SK-N-SH treated with all-trans-retinoic acid at 6 μM for 48 hours (cell line): ENCODE measurements at regions not wholly inside any gene's neighbourhood (a gene's known extent, or its start where the extent isn't known, plus 50 kb on each side); places are given as distances from the start of the nearest gene placed in this dataset.

Source experiments
- ATAC-seq: fragments of 200-7000 bp; cut with Tn5 transposase; 3 replicates; pipeline ENCODE4 v1.9.1; 2020; ENCODE audit warnings: mild to moderate bottlenecking, moderate library complexity
- ARNTL ChIP-seq: fragments of 450-650 bp; formaldehyde crosslinking; IDR thresholded peaks from 2 replicates; pipeline ENCODE4 v1.5.0; 2020; ENCODE audit warnings: low read depth, mild to moderate bottlenecking, moderate library complexity, borderline replicate concordance
- BACH2 ChIP-seq: fragments of 250-450 bp; sonication (Bioruptor Pico); IDR thresholded peaks from 2 replicates; pipeline ENCODE4 v1.9.0; 2021; ENCODE audit warnings: mild to moderate bottlenecking, borderline replicate concordance
- CREB5 ChIP-seq: fragments of 250-450 bp; sonication (Bioruptor Pico); IDR thresholded peaks from 2 replicates; pipeline ENCODE4 v1.5.1; 2020; ENCODE audit warnings: low read depth, mild to moderate bottlenecking, moderate library complexity
- CSDC2 ChIP-seq: fragments of 250-450 bp; sonication (Bioruptor Pico); IDR thresholded peaks from 2 replicates; pipeline ENCODE4 v1.5.0; 2020; ENCODE audit warnings: mild to moderate bottlenecking, moderate library complexity
- ESRRG ChIP-seq: fragments of 250-450 bp; sonication (Bioruptor Pico); IDR thresholded peaks from 2 replicates; pipeline ENCODE4 v1.6.1; 2021; ENCODE audit warnings: mild to moderate bottlenecking
- ISL1 ChIP-seq: fragments of 250-450 bp; sonication (Bioruptor Pico); IDR thresholded peaks from 2 replicates; pipeline ENCODE4 v2.1.2; 2022; ENCODE audit warnings: mild to moderate bottlenecking, moderate library complexity
- OSR1 ChIP-seq: fragments of 250-450 bp; sonication (Bioruptor Pico); IDR thresholded peaks from 2 replicates; pipeline ENCODE4 v1.8.0; 2022; ENCODE audit warnings: moderate library complexity, mild to moderate bottlenecking, inconsistent platforms
- PATZ1 ChIP-seq: fragments of 250-450 bp; sonication (Bioruptor Pico); IDR thresholded peaks from 2 replicates; pipeline ENCODE4 v1.8.0; 2020; ENCODE audit warnings: mild to moderate bottlenecking, moderate library complexity, borderline replicate concordance
- POU6F1 ChIP-seq: fragments of 250-450 bp; sonication (Bioruptor Pico); IDR thresholded peaks from 2 replicates; pipeline ENCODE4 v1.8.0; 2021; ENCODE audit warnings: low read depth, mild to moderate bottlenecking, moderate library complexity, borderline replicate concordance
- RARB ChIP-seq: fragments of 250-450 bp; sonication (Bioruptor Pico); IDR thresholded peaks from 2 replicates; pipeline ENCODE4 v1.8.0; 2021; ENCODE audit warnings: mild to moderate bottlenecking, moderate library complexity
- SNAI2 ChIP-seq: fragments of 250-450 bp; sonication (Bioruptor Pico); IDR thresholded peaks from 2 replicates; pipeline ENCODE4 v1.5.0; 2020; ENCODE audit warnings: mild to moderate bottlenecking, moderate library complexity
- TCF4 ChIP-seq: fragments of 250-450 bp; sonication (Bioruptor Pico); IDR thresholded peaks from 2 replicates; pipeline ENCODE4 v1.8.0; 2021; ENCODE audit warnings: mild to moderate bottlenecking, moderate library complexity, borderline replicate concordance
- TOX ChIP-seq: fragments of 250-450 bp; sonication (Bioruptor Pico); IDR thresholded peaks from 2 replicates; pipeline ENCODE4 v1.8.0; 2021; ENCODE audit warnings: mild to moderate bottlenecking, moderate library complexity, borderline replicate concordance
- TSHZ2 ChIP-seq: fragments of 250-450 bp; sonication (Bioruptor Pico); IDR thresholded peaks from 2 replicates; pipeline ENCODE4 v1.5.0; 2020; ENCODE audit warnings: mild to moderate bottlenecking, moderate library complexity
- ZC3H10 ChIP-seq: fragments of 250-450 bp; sonication (Bioruptor Pico); IDR thresholded peaks from 2 replicates; pipeline ENCODE4 v1.5.1; 2021; ENCODE audit warnings: mild to moderate bottlenecking, moderate library complexity
- ZFP3 ChIP-seq: fragments of 250-450 bp; sonication (Bioruptor Pico); IDR thresholded peaks from 2 replicates; pipeline ENCODE4 v1.5.0; 2020; ENCODE audit warnings: mild to moderate bottlenecking, moderate library complexity
- ZFP30 ChIP-seq: fragments of 450-650 bp; formaldehyde crosslinking; IDR thresholded peaks from 2 replicates; pipeline ENCODE4 v1.5.0; 2022; ENCODE audit warnings: mild to moderate bottlenecking, moderate library complexity
- ZNF70 ChIP-seq: fragments of 450-650 bp; formaldehyde crosslinking; IDR thresholded peaks from 2 replicates; pipeline ENCODE4 v1.5.0; 2020; ENCODE audit warnings: mild to moderate bottlenecking, moderate library complexity
- ZNF8 ChIP-seq: fragments of 450-650 bp; formaldehyde crosslinking; IDR thresholded peaks from 2 replicates; pipeline ENCODE4 v1.5.0; 2020; ENCODE audit warnings: mild to moderate bottlenecking, moderate library complexity

GRCh38 chr2:183250472-183250871, 126.2 kb downstream of the NUP35 start:
- ATAC-seq, result no peak
- TF ChIP-seq ZNF70 (CRISPR knock-in tag) (no peak), CREB5 (no peak), ISL1 (CRISPR knock-in tag) (no peak), RARB (no peak), TOX (CRISPR knock-in tag) (no peak), ZFP30 (CRISPR knock-in tag) (no peak)

- TF ChIP-seq POU6F1 (CRISPR knock-in tag), result no peak
- no peak for TF ChIP-seq SNAI2 (CRISPR knock-in tag)
- TF ChIP-seq ARNTL, result no peak
- TF ChIP-seq OSR1 (CRISPR knock-in tag), result no peak
- TF ChIP-seq ZC3H10 (CRISPR knock-in tag), result no peak
- no peak for TF ChIP-seq TCF4 (CRISPR knock-in tag)
- TF ChIP-seq ESRRG, result no peak
- TF ChIP-seq ZFP3 (CRISPR knock-in tag), result no peak
- TF ChIP-seq ZNF8, result no peak
- no peak for TF ChIP-seq TOX (CRISPR knock-in tag)
These were observed 129.3 kb downstream of the NUP35 start for GRCh38 chr2:183253441-183254130.

GRCh38 chr2:183255411-183255810, 131.2 kb downstream of the NUP35 start:
- ATAC-seq, result no peak
- TF ChIP-seq ARNTL (no peak), ZC3H10 (CRISPR knock-in tag) (no peak), TCF4 (CRISPR knock-in tag) (no peak), ZNF70 (CRISPR knock-in tag) (no peak), ZNF8 (no peak), CSDC2 (CRISPR knock-in tag) (no peak), TSHZ2 (CRISPR knock-in tag) (no peak), BACH2 (CRISPR knock-in tag) (no peak), OSR1 (CRISPR knock-in tag) (no peak), PATZ1 (CRISPR knock-in tag) (no peak), ZFP3 (CRISPR knock-in tag) (no peak), TOX (CRISPR knock-in tag) (no peak), POU6F1 (CRISPR knock-in tag) (no peak), CREB5 (no peak), ESRRG (no peak), ZFP30 (CRISPR knock-in tag) (no peak), ISL1 (CRISPR knock-in tag) (no peak)
- TF ChIP-seq, all 23 proteins: peak for 0

More at GRCh38 chr2:183253441-183254130, 129.3 kb downstream of the NUP35 start:
- no peak for ATAC-seq
